SK-N-DZ (cell line): ENCODE measurements at regions not wholly inside any gene's neighbourhood (a gene's known extent, or its start where the extent isn't known, plus 50 kb on each side); places are given as distances from the start of the nearest gene placed in this dataset.

Experiments
- small RNA-seq, 2 experiments: library from RNA; depleted of rRNA; stranded (forward); fragments of <200 nt; gene quantifications; one replicate each; pipeline ENCODE3, GENCODE V24; 2014

Small RNA genes lying in the stretch of these regions (small RNA-seq; reads per million reads assigned to genes)
- gene AC104058.1, result 0 reads per million in 2 experiments
